ENCODE measurements at regions not wholly inside any gene's neighbourhood (a gene's known extent, or its start where the extent isn't known, plus 50 kb on each side); places are given as distances from the start of the nearest gene placed in this dataset.

DNA sequence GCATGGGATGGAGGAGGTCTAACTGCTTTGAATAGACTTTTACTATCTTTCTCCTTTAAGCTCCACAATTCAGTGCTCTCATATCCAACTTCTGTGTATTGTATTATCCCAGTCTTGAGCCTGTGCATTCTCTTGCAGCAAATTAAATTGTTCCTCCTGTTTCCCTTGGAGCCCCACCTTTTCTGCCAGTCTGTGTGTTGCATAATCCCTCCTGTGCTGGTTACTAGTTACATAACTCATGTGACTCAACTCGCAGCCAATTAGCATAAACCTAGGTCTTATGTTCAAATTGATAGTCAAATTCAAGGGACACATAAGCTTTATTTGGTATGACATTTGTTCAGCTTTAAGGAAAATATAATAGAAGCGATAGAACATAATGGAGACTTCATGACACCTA lies 1863.5 kb downstream of the MRPL39 start (continued):
- TF ChIP-seq, protein P1, sequence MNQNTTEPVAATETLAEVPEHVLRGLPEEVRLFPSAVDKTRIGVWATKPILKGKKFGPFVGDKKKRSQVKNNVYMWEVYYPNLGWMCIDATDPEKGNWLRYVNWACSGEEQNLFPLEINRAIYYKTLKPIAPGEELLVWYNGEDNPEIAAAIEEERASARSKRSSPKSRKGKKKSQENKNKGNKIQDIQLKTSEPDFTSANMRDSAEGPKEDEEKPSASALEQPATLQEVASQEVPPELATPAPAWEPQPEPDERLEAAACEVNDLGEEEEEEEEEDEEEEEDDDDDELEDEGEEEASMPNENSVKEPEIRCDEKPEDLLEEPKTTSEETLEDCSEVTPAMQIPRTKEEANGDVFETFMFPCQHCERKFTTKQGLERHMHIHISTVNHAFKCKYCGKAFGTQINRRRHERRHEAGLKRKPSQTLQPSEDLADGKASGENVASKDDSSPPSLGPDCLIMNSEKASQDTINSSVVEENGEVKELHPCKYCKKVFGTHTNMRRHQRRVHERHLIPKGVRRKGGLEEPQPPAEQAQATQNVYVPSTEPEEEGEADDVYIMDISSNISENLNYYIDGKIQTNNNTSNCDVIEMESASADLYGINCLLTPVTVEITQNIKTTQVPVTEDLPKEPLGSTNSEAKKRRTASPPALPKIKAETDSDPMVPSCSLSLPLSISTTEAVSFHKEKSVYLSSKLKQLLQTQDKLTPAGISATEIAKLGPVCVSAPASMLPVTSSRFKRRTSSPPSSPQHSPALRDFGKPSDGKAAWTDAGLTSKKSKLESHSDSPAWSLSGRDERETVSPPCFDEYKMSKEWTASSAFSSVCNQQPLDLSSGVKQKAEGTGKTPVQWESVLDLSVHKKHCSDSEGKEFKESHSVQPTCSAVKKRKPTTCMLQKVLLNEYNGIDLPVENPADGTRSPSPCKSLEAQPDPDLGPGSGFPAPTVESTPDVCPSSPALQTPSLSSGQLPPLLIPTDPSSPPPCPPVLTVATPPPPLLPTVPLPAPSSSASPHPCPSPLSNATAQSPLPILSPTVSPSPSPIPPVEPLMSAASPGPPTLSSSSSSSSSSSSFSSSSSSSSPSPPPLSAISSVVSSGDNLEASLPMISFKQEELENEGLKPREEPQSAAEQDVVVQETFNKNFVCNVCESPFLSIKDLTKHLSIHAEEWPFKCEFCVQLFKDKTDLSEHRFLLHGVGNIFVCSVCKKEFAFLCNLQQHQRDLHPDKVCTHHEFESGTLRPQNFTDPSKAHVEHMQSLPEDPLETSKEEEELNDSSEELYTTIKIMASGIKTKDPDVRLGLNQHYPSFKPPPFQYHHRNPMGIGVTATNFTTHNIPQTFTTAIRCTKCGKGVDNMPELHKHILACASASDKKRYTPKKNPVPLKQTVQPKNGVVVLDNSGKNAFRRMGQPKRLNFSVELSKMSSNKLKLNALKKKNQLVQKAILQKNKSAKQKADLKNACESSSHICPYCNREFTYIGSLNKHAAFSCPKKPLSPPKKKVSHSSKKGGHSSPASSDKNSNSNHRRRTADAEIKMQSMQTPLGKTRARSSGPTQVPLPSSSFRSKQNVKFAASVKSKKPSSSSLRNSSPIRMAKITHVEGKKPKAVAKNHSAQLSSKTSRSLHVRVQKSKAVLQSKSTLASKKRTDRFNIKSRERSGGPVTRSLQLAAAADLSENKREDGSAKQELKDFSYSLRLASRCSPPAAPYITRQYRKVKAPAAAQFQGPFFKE (tag by site-specific recombination; IDR thresholded peaks at IDR 0.05; ENCODE audit: borderline replicate concordance) = no peak
- TF ChIP-seq, protein P2, sequence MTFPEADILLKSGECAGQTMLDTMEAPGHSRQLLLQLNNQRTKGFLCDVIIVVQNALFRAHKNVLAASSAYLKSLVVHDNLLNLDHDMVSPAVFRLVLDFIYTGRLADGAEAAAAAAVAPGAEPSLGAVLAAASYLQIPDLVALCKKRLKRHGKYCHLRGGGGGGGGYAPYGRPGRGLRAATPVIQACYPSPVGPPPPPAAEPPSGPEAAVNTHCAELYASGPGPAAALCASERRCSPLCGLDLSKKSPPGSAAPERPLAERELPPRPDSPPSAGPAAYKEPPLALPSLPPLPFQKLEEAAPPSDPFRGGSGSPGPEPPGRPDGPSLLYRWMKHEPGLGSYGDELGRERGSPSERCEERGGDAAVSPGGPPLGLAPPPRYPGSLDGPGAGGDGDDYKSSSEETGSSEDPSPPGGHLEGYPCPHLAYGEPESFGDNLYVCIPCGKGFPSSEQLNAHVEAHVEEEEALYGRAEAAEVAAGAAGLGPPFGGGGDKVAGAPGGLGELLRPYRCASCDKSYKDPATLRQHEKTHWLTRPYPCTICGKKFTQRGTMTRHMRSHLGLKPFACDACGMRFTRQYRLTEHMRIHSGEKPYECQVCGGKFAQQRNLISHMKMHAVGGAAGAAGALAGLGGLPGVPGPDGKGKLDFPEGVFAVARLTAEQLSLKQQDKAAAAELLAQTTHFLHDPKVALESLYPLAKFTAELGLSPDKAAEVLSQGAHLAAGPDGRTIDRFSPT (tag by site-specific recombination; IDR thresholded peaks at IDR 0.05) = no peak
- no peak for TF ChIP-seq HOXC10 (CRISPR knock-in tag; IDR thresholded peaks at IDR 0.05)
- no peak for TF ChIP-seq IKZF3 (tag by site-specific recombination; IDR thresholded peaks at IDR 0.05)
- no peak for TF ChIP-seq SCRT1 (tag by site-specific recombination; IDR thresholded peaks at IDR 0.05; ENCODE audit: borderline replicate concordance)
- TF ChIP-seq, protein P3, sequence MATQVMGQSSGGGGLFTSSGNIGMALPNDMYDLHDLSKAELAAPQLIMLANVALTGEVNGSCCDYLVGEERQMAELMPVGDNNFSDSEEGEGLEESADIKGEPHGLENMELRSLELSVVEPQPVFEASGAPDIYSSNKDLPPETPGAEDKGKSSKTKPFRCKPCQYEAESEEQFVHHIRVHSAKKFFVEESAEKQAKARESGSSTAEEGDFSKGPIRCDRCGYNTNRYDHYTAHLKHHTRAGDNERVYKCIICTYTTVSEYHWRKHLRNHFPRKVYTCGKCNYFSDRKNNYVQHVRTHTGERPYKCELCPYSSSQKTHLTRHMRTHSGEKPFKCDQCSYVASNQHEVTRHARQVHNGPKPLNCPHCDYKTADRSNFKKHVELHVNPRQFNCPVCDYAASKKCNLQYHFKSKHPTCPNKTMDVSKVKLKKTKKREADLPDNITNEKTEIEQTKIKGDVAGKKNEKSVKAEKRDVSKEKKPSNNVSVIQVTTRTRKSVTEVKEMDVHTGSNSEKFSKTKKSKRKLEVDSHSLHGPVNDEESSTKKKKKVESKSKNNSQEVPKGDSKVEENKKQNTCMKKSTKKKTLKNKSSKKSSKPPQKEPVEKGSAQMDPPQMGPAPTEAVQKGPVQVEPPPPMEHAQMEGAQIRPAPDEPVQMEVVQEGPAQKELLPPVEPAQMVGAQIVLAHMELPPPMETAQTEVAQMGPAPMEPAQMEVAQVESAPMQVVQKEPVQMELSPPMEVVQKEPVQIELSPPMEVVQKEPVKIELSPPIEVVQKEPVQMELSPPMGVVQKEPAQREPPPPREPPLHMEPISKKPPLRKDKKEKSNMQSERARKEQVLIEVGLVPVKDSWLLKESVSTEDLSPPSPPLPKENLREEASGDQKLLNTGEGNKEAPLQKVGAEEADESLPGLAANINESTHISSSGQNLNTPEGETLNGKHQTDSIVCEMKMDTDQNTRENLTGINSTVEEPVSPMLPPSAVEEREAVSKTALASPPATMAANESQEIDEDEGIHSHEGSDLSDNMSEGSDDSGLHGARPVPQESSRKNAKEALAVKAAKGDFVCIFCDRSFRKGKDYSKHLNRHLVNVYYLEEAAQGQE (tag by site-specific recombination; IDR thresholded peaks at IDR 0.05) = no peak
- TF ChIP-seq KLF7 (tag by site-specific recombination; IDR thresholded peaks at IDR 0.05; ENCODE audit: borderline replicate concordance) = no peak

DNA sequence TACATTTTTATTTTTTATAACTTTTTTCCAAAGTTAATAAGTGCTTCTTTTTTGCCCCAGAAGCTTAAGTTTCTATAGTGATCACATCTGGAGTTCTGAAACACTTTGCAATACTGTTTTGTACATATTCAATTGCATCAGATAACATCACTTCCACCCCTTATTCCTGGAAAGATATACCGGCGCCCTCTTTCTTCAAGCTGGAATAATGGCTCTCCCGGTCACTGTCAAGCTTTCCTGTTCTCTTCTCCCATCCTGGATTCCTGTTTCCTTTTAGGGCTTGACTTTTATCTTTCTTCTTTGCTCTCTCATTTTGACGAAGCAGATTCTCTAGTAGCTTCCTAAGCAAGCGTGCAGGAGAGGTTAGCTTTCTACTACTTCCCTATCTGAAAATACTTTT lies 1866.8 kb downstream of the MRPL39 start:
- Histone ChIP-seq H3K9me3 (ENCODE audit: control insufficient read depth, insufficient read depth, low read depth, low read length) (no peaks in the 10 kb centered on the region), H3K36me3 (ENCODE audit: control insufficient read depth in 2 of 2, insufficient read depth in 1 of 2, low read length in 2 of 2) (no peaks in the 10 kb centered on the region), H3K4me1 (ENCODE audit: control insufficient read depth, insufficient read depth, low read length) (no peaks in the 10 kb centered on the region), H3K4me3 (ENCODE audit: low read depth, low read length) (no peak overlapping the region), H3K27ac (ENCODE audit: extremely low read depth, low read depth, low read length) (no peak overlapping the region)
- ChIA-PET POLR2A (no interaction called here), CTCF (interaction anchor here (0.5 to 0.7 kb wide), 5 partner anchors 13 to 1836 kb away, joined by 3 to 4 read pairs (median 3); no protein-coding TSS in a partner anchor)
- TF ChIP-seq ZNF146 (tag by site-specific recombination; IDR thresholded peaks at IDR 0.05) = no peak

DNA sequence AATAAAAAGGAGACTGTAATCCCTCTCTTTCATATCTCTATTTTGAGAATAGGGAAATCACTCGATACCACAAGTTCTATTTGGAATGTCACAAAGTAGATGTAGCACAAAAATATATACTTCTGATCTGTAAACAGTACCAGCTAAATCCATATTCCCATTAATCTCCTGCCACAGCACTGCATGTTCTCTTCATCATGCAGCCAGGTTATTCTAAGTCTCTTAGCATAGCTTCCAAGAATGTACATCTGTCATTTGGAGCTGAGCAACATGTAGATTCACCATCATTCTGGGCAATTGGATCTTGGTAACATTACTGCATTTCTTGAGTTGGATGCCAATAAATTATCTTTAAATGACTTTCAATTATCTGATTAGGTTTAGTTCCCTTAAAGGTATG lies 1874.5 kb downstream of the MRPL39 start:
- Histone ChIP-seq H3K4me1 (ENCODE audit: control insufficient read depth, insufficient read depth, low read length) (no peaks in the 10 kb centered on the region), H3K36me3 (ENCODE audit: control insufficient read depth in 2 of 2, insufficient read depth in 1 of 2, low read length in 2 of 2) (no peaks in the 10 kb centered on the region), H3K27ac (ENCODE audit: extremely low read depth, low read depth, low read length) (no peak overlapping the region), H3K4me3 (ENCODE audit: low read depth, low read length) (no peak overlapping the region), H3K9me3 (ENCODE audit: control insufficient read depth, insufficient read depth, low read depth, low read length) (no peaks in the 10 kb centered on the region)
- CTCF ChIA-PET = interaction anchor here (0.8 kb wide), 1 partner anchor 203 kb away, joined by 3 read pairs; no protein-coding TSS in a partner anchor
- POLR2A ChIA-PET = no interaction called here
- TF ChIP-seq ZNF791 (tag by site-specific recombination; IDR thresholded peaks at IDR 0.05) (no peak), ZNF174 (tag by site-specific recombination; IDR thresholded peaks at IDR 0.05) (no peak), ZNF747 (tag by site-specific recombination; IDR thresholded peaks at IDR 0.05) (no peak), HOXC10 (CRISPR knock-in tag; IDR thresholded peaks at IDR 0.05) (no peak), ZNF423 (tag by site-specific recombination; IDR thresholded peaks at IDR 0.05) (no peak), HOXD13 (CRISPR knock-in tag; IDR thresholded peaks at IDR 0.05; ENCODE audit: borderline replicate concordance) (no peak)
- TF ChIP-seq, protein P4, sequence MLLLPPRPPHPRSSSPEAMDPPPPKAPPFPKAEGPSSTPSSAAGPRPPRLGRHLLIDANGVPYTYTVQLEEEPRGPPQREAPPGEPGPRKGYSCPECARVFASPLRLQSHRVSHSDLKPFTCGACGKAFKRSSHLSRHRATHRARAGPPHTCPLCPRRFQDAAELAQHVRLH (tag by site-specific recombination; IDR thresholded peaks at IDR 0.05) = no peak

All from HEK293 (cell line).